CD14-positive monocyte (primary cell): ENCODE measurements at regions not wholly inside any gene's neighbourhood (a gene's known extent, or its start where the extent isn't known, plus 50 kb on each side); places are given as distances from the start of the nearest gene placed in this dataset.
A peak's percentile ranks its signal among the peaks of the same experiment; 100 is the strongest.

ENCODE experiments used
- DNase-seq, 3 donors: peaks; one replicate each; pipeline ENCODE4 v3.0.0-alpha.2; 2011 to 2022
- H2AFZ ChIP-seq: 2 replicates; pipeline ENCODE4 v1.6.0; 2012; ENCODE audit warnings: mild to moderate bottlenecking, low read depth, low read length, inconsistent platforms; ENCODE audit not compliant: insufficient read depth, poor library complexity, severe bottlenecking
- H3K27ac ChIP-seq, 2 donors: 1 replicate in 1 of 2; 2 replicates in 1 of 2; pipeline ENCODE4 v1.5.1; 2012 to 2013; ENCODE audit warnings: low read length in 2 of 2, control low read depth in 1 of 2, inconsistent platforms in 1 of 2, low read depth in 1 of 2, mild to moderate bottlenecking in 1 of 2
- H3K27me3 ChIP-seq, 2 donors: one replicate each; pipeline versions ENCODE4 v1.6.0 to v1.6.1; 2011 to 2013; ENCODE audit warnings: low read length in 2 of 2; ENCODE audit not compliant: control insufficient read depth in 2 of 2, insufficient read depth in 2 of 2
- H3K36me3 ChIP-seq, 2 donors: replicated peaks in 1 of 2; 1 replicate in 1 of 2; 2 replicates in 1 of 2; pipeline versions ENCODE4 v1.5.1 to v1.6.1; 2012 to 2013; ENCODE audit warnings: low read length in 2 of 2, control low read depth in 1 of 2, inconsistent platforms in 1 of 2, mild to moderate bottlenecking in 1 of 2; ENCODE audit not compliant: insufficient read depth in 2 of 2, control insufficient read depth in 1 of 2
- H3K4me1 ChIP-seq, 2 donors: 1 replicate in 1 of 2; 2 replicates in 1 of 2; pipeline versions ENCODE4 v1.5.1 to v1.6.1; 2012 to 2013; ENCODE audit warnings: low read length in 2 of 2, control low read depth in 1 of 2, inconsistent platforms in 1 of 2, mild to moderate bottlenecking in 1 of 2, moderate library complexity in 1 of 2; ENCODE audit not compliant: insufficient read depth in 2 of 2, control insufficient read depth in 1 of 2
- H3K4me2 ChIP-seq: replicated peaks from 2 replicates; pipeline ENCODE3; 2012; ENCODE audit warnings: low read length, moderate library complexity, mild to moderate bottlenecking; ENCODE audit not compliant: poor library complexity, severe bottlenecking; ENCODE audit errors: extremely low read depth
- H3K4me3 ChIP-seq, 3 experiments: fragments of 200-600 bp in 1 of 3; sonication (generic) in 1 of 3; replicated peaks in 1 of 3; 1 replicate in 2 of 3; 2 replicates in 1 of 3; pipeline ENCODE4 v1.5.1; 2011 to 2013; ENCODE audit warnings: low read length in 3 of 3, mild to moderate bottlenecking in 3 of 3, control low read depth in 2 of 3, low read depth in 2 of 3, inconsistent platforms in 1 of 3, moderate library complexity in 1 of 3
- H3K79me2 ChIP-seq: 2 replicates; pipeline ENCODE4 v1.6.0; 2012; ENCODE audit warnings: mild to moderate bottlenecking, control low read depth, inconsistent platforms, low read length, moderate library complexity; ENCODE audit not compliant: insufficient read depth
- H3K9ac ChIP-seq: 2 replicates; pipeline ENCODE4 v1.6.0; 2017; ENCODE audit warnings: low read length, mild to moderate bottlenecking; ENCODE audit not compliant: insufficient read depth, poor library complexity, severe bottlenecking
- H3K9me3 ChIP-seq, 2 donors: replicated peaks in 1 of 2; 1 replicate in 1 of 2; 2 replicates in 1 of 2; pipeline versions ENCODE4 v1.5.1 to v1.6.1; 2012 to 2013; ENCODE audit warnings: low read length in 2 of 2, control low read depth in 1 of 2; ENCODE audit not compliant: control insufficient read depth in 1 of 2, insufficient read depth in 1 of 2
- H4K20me1 ChIP-seq: 2 replicates; pipeline ENCODE4 v1.6.0; 2012; ENCODE audit warnings: mild to moderate bottlenecking, low read length, control low read depth, moderate library complexity; ENCODE audit not compliant: insufficient read depth
- H3K27ac Mint-ChIP-seq, 7 donors: one replicate each; pipeline ENCODE4 v1.8.0; 2020; ENCODE audit warnings: mild to moderate bottlenecking in 7 of 7, mixed read lengths in 7 of 7, moderate library complexity in 6 of 7, inconsistent platforms in 2 of 7
- H3K27me3 Mint-ChIP-seq, 3 donors: one replicate each; pipeline ENCODE4 v1.8.0; 2021 to 2022; ENCODE audit warnings: low read depth in 3 of 3, mild to moderate bottlenecking in 3 of 3, mixed read lengths in 3 of 3, moderate library complexity in 3 of 3, inconsistent platforms in 1 of 3
- H3K36me3 Mint-ChIP-seq, 2 donors: one replicate each; pipeline ENCODE4 v1.8.0; 2020; ENCODE audit warnings: mixed read lengths in 2 of 2, inconsistent platforms in 1 of 2, mild to moderate bottlenecking in 1 of 2
- H3K4me1 Mint-ChIP-seq: one replicate; pipeline ENCODE4 v1.8.0; 2020; ENCODE audit warnings: mild to moderate bottlenecking, mixed read lengths
- H3K4me3 Mint-ChIP-seq, 2 donors: one replicate each; pipeline ENCODE4 v1.8.0; 2020; ENCODE audit warnings: mild to moderate bottlenecking in 2 of 2, mixed read lengths in 2 of 2, moderate library complexity in 1 of 2
- H3K9me3 Mint-ChIP-seq, 7 donors: one replicate each; pipeline ENCODE4 v1.8.0; 2020 to 2022; ENCODE audit warnings: mixed read lengths in 7 of 7, mild to moderate bottlenecking in 6 of 7, moderate library complexity in 6 of 7, inconsistent platforms in 2 of 7
- CTCF ChIP-seq: fragments of 200-600 bp; IDR thresholded peaks from one replicate; pipeline ENCODE4 v1.8.0; 2022; ENCODE audit warnings: antibody characterized with exemption, mild to moderate bottlenecking
- WGBS: methylation state at CpG from one replicate; pipeline ENCODE4 v1.1.5; 2013; ENCODE audit warnings: missing lambda C conversion rate; ENCODE audit not compliant: insufficient coverage; 5-methylcytosine and 5-hydroxymethylcytosine counted together
- intact Hi-C, 2 donors: fragments of 100-400 bp; cut with micrococcal nuclease; formaldehyde crosslinking; loops; one replicate each; pipeline versions ENCODE4 v1.15.0 to v1.15.1; 2023

DNA sequence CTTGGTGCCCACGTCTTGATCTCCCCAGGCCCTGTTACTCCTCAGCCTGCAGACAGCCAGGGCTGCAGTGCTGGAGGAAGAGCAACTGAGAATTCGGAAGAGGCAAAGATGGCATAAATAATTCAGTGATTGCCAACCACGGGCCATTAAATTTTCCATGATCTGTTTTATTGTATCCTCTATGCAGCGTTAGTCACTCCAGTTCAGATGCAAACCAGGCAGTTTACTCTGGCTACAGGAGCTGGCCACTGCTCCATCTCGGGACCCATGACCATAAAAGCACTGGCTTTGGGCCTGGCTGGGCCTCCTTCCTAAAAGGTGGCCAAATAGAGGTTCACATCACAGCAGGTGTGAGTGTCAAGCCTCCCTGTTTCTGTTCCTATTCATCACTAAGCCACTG, 137.6 kb upstream of the TLE3 start:
- no peaks in the 10 kb centered on the region for H4K20me1 ChIP-seq
- TF ChIP-seq CTCF: no peak
- WGBS: 95% methylated on average over 5 of the region's 5 CpGs
- H3K27ac ChIP-seq: no peak overlapping the region
- no peak overlapping the region for H3K4me3 ChIP-seq
- Mint-ChIP-seq H3K9me3 (peaks cover 10 to 19% (median 16%) of the 10 kb centered on the region in 7 donors), H3K27ac (no peak overlapping the region), H3K4me3 (no peak overlapping the region), H3K4me1 (peaks cover 21% of the 10 kb centered on the region), H3K36me3 (no peaks in the 10 kb centered on the region), H3K27me3 (peaks cover 0 to 6% (median 5%) of the 10 kb centered on the region in 3 donors)
- no peak overlapping the region for H3K4me2 ChIP-seq
- no peak for DNase-seq
- peaks cover 9 to 17% of the 10 kb centered on the region in 2 donors for H3K9me3 ChIP-seq
- H3K27me3 ChIP-seq: peaks cover 0 to 2% of the 10 kb centered on the region in 2 donors
- no peaks in the 10 kb centered on the region for H3K79me2 ChIP-seq
- no peaks in the 10 kb centered on the region for H3K36me3 ChIP-seq
- H3K9ac ChIP-seq: no peak overlapping the region
- no peak overlapping the region for H2AFZ ChIP-seq
- peaks cover 12 to 14% of the 10 kb centered on the region in 2 donors for H3K4me1 ChIP-seq
- intact Hi-C loops: loop anchor here (5.0 kb wide), 1 partner anchor 37 kb away; no protein-coding TSS in a partner anchor

- Histone ChIP-seq H3K4me3 (no peak overlapping the region), H3K9me3 (peaks cover 16 to 23% of the 10 kb centered on the region in 2 donors), H3K79me2 (no peaks in the 10 kb centered on the region), H4K20me1 (no peaks in the 10 kb centered on the region), H3K4me1 (peaks cover 12 to 14% of the 10 kb centered on the region in 2 donors), H3K4me2 (no peak overlapping the region), H2AFZ (no peak overlapping the region), H3K9ac (no peak overlapping the region), H3K27me3 (peaks cover 0 to 2% of the 10 kb centered on the region in 2 donors), H3K27ac (no peak overlapping the region), H3K36me3 (no peaks in the 10 kb centered on the region)
- intact Hi-C loops: no loop called here
- peak in 2 of 3 donors; percentile 25 to 80 for DNase-seq
- Mint-ChIP-seq H3K4me1 (peaks cover 19% of the 10 kb centered on the region), H3K27ac (peak overlapping the region in 3 of 7 donors; percentile 15 to 26 (median 15)), H3K27me3 (peaks cover 0 to 5% (median 5%) of the 10 kb centered on the region in 3 donors), H3K4me3 (no peak overlapping the region), H3K36me3 (peaks cover 0 to 2% of the 10 kb centered on the region in 2 donors), H3K9me3 (peaks cover 18 to 28% (median 25%) of the 10 kb centered on the region in 7 donors)
- 44% methylated on average over 6 of the region's 9 CpGs for WGBS
- no peak for TF ChIP-seq CTCF
These were observed 136.7 kb upstream of the TLE3 start for GRCh38 chr15:70234256-70234905.
